ENCODE measurements at regions not wholly inside any gene's neighbourhood (a gene's known extent, or its start where the extent isn't known, plus 50 kb on each side); places are given as distances from the start of the nearest gene placed in this dataset.

DNA sequence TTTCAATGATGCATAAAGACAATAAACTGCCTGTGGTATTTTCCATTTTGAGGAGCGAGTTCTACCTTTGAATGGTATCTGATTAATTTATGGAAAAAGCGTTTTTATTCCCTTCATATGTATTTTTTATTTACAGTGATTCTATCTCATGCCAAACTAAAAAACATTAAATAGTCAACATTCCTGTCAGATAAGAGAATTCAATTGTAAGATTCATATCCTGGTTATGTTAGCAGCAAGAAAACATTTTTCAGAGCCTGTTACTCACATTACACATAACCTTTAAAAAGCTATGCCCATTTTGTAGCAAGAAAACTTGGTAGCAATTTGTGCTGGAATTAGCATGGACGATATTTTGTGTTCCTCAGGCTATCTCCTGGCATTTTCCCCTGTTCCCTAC, 55.1 kb upstream of the PRLR start (continued):
- TF ChIP-seq, protein P1, sequence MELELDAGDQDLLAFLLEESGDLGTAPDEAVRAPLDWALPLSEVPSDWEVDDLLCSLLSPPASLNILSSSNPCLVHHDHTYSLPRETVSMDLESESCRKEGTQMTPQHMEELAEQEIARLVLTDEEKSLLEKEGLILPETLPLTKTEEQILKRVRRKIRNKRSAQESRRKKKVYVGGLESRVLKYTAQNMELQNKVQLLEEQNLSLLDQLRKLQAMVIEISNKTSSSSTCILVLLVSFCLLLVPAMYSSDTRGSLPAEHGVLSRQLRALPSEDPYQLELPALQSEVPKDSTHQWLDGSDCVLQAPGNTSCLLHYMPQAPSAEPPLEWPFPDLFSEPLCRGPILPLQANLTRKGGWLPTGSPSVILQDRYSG (tag; conservative IDR thresholded peaks at IDR 0.05; ENCODE audit: low read depth), result no peak
- TF ChIP-seq, protein P2, sequence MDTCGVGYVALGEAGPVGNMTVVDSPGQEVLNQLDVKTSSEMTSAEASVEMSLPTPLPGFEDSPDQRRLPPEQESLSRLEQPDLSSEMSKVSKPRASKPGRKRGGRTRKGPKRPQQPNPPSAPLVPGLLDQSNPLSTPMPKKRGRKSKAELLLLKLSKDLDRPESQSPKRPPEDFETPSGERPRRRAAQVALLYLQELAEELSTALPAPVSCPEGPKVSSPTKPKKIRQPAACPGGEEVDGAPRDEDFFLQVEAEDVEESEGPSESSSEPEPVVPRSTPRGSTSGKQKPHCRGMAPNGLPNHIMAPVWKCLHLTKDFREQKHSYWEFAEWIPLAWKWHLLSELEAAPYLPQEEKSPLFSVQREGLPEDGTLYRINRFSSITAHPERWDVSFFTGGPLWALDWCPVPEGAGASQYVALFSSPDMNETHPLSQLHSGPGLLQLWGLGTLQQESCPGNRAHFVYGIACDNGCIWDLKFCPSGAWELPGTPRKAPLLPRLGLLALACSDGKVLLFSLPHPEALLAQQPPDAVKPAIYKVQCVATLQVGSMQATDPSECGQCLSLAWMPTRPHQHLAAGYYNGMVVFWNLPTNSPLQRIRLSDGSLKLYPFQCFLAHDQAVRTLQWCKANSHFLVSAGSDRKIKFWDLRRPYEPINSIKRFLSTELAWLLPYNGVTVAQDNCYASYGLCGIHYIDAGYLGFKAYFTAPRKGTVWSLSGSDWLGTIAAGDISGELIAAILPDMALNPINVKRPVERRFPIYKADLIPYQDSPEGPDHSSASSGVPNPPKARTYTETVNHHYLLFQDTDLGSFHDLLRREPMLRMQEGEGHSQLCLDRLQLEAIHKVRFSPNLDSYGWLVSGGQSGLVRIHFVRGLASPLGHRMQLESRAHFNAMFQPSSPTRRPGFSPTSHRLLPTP (IDR thresholded peaks at IDR 0.05; ENCODE audit: borderline replicate concordance, extremely low read depth, insufficient read length), result no peak
- no peak for TF ChIP-seq HSF4 (CRISPR knock-in tag; IDR thresholded peaks at IDR 0.05; ENCODE audit: borderline replicate concordance)
- TF ChIP-seq, protein P3, sequence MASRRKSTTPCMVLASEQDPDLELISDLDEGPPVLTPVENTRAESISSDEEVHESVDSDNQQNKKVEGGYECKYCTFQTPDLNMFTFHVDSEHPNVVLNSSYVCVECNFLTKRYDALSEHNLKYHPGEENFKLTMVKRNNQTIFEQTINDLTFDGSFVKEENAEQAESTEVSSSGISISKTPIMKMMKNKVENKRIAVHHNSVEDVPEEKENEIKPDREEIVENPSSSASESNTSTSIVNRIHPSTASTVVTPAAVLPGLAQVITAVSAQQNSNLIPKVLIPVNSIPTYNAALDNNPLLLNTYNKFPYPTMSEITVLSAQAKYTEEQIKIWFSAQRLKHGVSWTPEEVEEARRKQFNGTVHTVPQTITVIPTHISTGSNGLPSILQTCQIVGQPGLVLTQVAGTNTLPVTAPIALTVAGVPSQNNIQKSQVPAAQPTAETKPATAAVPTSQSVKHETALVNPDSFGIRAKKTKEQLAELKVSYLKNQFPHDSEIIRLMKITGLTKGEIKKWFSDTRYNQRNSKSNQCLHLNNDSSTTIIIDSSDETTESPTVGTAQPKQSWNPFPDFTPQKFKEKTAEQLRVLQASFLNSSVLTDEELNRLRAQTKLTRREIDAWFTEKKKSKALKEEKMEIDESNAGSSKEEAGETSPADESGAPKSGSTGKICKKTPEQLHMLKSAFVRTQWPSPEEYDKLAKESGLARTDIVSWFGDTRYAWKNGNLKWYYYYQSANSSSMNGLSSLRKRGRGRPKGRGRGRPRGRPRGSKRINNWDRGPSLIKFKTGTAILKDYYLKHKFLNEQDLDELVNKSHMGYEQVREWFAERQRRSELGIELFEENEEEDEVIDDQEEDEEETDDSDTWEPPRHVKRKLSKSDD (conservative IDR thresholded peaks at IDR 0.05; ENCODE audit: low read length), result no peak
- TF ChIP-seq, protein P4, sequence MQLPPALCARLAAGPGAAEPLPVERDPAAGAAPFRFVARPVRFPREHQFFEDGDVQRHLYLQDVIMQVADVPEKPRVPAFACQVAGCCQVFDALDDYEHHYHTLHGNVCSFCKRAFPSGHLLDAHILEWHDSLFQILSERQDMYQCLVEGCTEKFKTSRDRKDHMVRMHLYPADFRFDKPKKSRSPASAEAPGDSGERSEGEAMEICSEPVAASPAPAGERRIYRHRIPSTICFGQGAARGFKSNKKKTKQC (CRISPR knock-in tag; IDR thresholded peaks at IDR 0.05), result no peak
